NB4 (cell line): ENCODE measurements at regions not wholly inside any gene's neighbourhood (a gene's known extent, or its start where the extent isn't known, plus 50 kb on each side); places are given as distances from the start of the nearest gene placed in this dataset.

ENCODE experiments used
- DNase-seq: peaks from one replicate; pipeline ENCODE4 v3.0.0; 2010; ENCODE audit warnings: low read depth
- H3K4me3 ChIP-seq: one replicate; pipeline ENCODE4 v1.5.1; 2011; ENCODE audit warnings: mild to moderate bottlenecking, low read depth, low read length, moderate library complexity
- CTCF ChIP-seq: IDR thresholded peaks from one replicate; pipeline ENCODE4 v1.5.1; 2012; ENCODE audit warnings: low read depth, low read length
- MAX ChIP-seq: IDR thresholded peaks from 2 replicates; pipeline ENCODE4 v1.6.1; 2011; ENCODE audit warnings: low read depth, low read length
- MYC ChIP-seq: IDR thresholded peaks from 2 replicates; pipeline ENCODE4 v1.6.1; 2011; ENCODE audit warnings: low read depth, low read length
- POLR2A ChIP-seq: IDR thresholded peaks from 2 replicates; pipeline ENCODE4 v1.6.1; 2011; ENCODE audit warnings: mild to moderate bottlenecking; ENCODE audit not compliant: insufficient read length; ENCODE audit errors: extremely low read depth

- DNase-seq: no peak
- no peak overlapping the region for H3K4me3 ChIP-seq
- TF ChIP-seq MAX: no peak
- TF ChIP-seq MYC: no peak
These were observed 601.5 kb upstream of the GCFC2 start for GRCh38 chr2:76312236-76312635.

GRCh38 chr2:76311728-76312127 lies 601.0 kb upstream of the GCFC2 start:
- no peak for TF ChIP-seq MAX
- TF ChIP-seq POLR2A: no peak
- no peak for TF ChIP-seq MYC
- TF ChIP-seq CTCF: no peak
- H3K4me3 ChIP-seq: no peak overlapping the region
- no peak for DNase-seq

GRCh38 chr2:76310894-76311633 lies 600.3 kb upstream of the GCFC2 start:
- no peak overlapping the region for H3K4me3 ChIP-seq
- DNase-seq: no peak
- TF ChIP-seq POLR2A (no peak), CTCF (no peak)

- DNase-seq: no peak
- no peak overlapping the region for H3K4me3 ChIP-seq
- TF ChIP-seq MAX (no peak), CTCF (no peak), MYC (no peak), POLR2A (no peak)
These were observed 596.8 kb upstream of the GCFC2 start for GRCh38 chr2:76307495-76307894.

- DNase-seq: no peak
- no peak overlapping the region for H3K4me3 ChIP-seq
- TF ChIP-seq MAX (no peak), CTCF (no peak), MYC (no peak), POLR2A (no peak)
These were observed 587.3 kb upstream of the GCFC2 start for GRCh38 chr2:76298041-76298440.

GRCh38 chr2:76296438-76296837 lies 585.7 kb upstream of the GCFC2 start:
- no peak overlapping the region for H3K4me3 ChIP-seq
- no peak for TF ChIP-seq MAX
- no peak for TF ChIP-seq POLR2A
- TF ChIP-seq CTCF: no peak
- no peak for TF ChIP-seq MYC
- no peak for DNase-seq
